MM.1S (cell line): ENCODE measurements at regions not wholly inside any gene's neighbourhood (a gene's known extent, or its start where the extent isn't known, plus 50 kb on each side); places are given as distances from the start of the nearest gene placed in this dataset.

Experiments used
- DNase-seq: peaks from one replicate; pipeline ENCODE4 v3.0.0-alpha.2; 2015
- H2AFZ ChIP-seq: fragments of 300-600 bp; sonication (generic); 2 replicates; pipeline ENCODE4 v1.6.0; 2016; ENCODE audit warnings: antibody characterized with exemption, low read length
- H3F3A ChIP-seq: fragments of 300-600 bp; sonication (generic); 2 replicates; pipeline ENCODE4 v1.6.1; 2016; ENCODE audit warnings: mild to moderate bottlenecking, antibody characterized with exemption, low read length, moderate library complexity, mixed read lengths; ENCODE audit not compliant: insufficient read depth
- H3K27ac ChIP-seq: fragments of 300-600 bp; sonication (generic); 2 replicates; pipeline ENCODE4 v1.5.1; 2016; ENCODE audit warnings: mild to moderate bottlenecking, low read length
- H3K27me3 ChIP-seq: fragments of 300-600 bp; sonication (generic); replicated peaks from 2 replicates; pipeline ENCODE4 v1.6.0; 2016; ENCODE audit warnings: low read length; ENCODE audit not compliant: insufficient read depth
- H3K36me3 ChIP-seq: fragments of 300-600 bp; sonication (generic); replicated peaks from 2 replicates; pipeline ENCODE4 v1.6.1; 2016; ENCODE audit warnings: mild to moderate bottlenecking, low read length, mixed read lengths; ENCODE audit not compliant: insufficient read depth
- H3K4me1 ChIP-seq: fragments of 300-600 bp; sonication (generic); 2 replicates; pipeline ENCODE4 v1.6.1; 2016; ENCODE audit warnings: low read length, mixed read lengths
- H3K4me2 ChIP-seq: fragments of 300-600 bp; sonication (generic); 2 replicates; pipeline ENCODE4 v1.6.0; 2016; ENCODE audit warnings: low read depth, low read length
- H3K4me3 ChIP-seq: fragments of 300-600 bp; sonication (generic); 2 replicates; pipeline ENCODE4 v1.5.1; 2016; ENCODE audit warnings: low read length, mixed read lengths
- H3K79me2 ChIP-seq: fragments of 300-600 bp; sonication (generic); 2 replicates; pipeline ENCODE4 v1.6.1; 2016; ENCODE audit warnings: mixed run types, low read length, mixed read lengths
- H3K9ac ChIP-seq: fragments of 300-600 bp; sonication (generic); 2 replicates; pipeline ENCODE4 v1.6.1; 2016; ENCODE audit warnings: low read length, mixed read lengths
- H3K9me2 ChIP-seq: fragments of 300-600 bp; sonication (generic); replicated peaks from 2 replicates; pipeline ENCODE4 v1.6.1; 2016; ENCODE audit warnings: mild to moderate bottlenecking, low read length, mixed read lengths; ENCODE audit not compliant: insufficient read depth
- H3K9me3 ChIP-seq: fragments of 300-600 bp; sonication (generic); replicated peaks from 2 replicates; pipeline ENCODE4 v1.6.1; 2016; ENCODE audit warnings: mild to moderate bottlenecking, low read length, mixed read lengths; ENCODE audit not compliant: insufficient read depth
- H4K20me1 ChIP-seq: fragments of 300-600 bp; sonication (generic); 2 replicates; pipeline ENCODE4 v1.6.1; 2016; ENCODE audit warnings: mild to moderate bottlenecking, low read length, moderate library complexity, mixed read lengths; ENCODE audit not compliant: insufficient read depth
- CTCF ChIP-seq: fragments of 300-600 bp; sonication (generic); IDR thresholded peaks from 2 replicates; pipeline ENCODE4 v1.5.1; 2016; ENCODE audit warnings: antibody characterized with exemption, low read length, mixed read lengths
- EZH2 ChIP-seq: fragments of 300-600 bp; sonication (generic); optimal IDR thresholded peaks from 2 replicates; pipeline ENCODE3; 2017; ENCODE audit warnings: low read depth, mild to moderate bottlenecking, antibody characterized with exemption, low read length, mixed read lengths
- EZH2phosphoT487 ChIP-seq: fragments of 300-600 bp; sonication (generic); IDR thresholded peaks from 2 replicates; pipeline ENCODE4 v1.6.1; 2018; ENCODE audit warnings: antibody characterized with exemption, low read length

- TF ChIP-seq EZH2phosphoT487 (no peak), CTCF (no peak), EZH2 (no peak)
- Histone ChIP-seq H3K27ac (no peak overlapping the region), H3K4me3 (no peak overlapping the region), H4K20me1 (no peaks in the 10 kb centered on the region), H3K36me3 (no peaks in the 10 kb centered on the region), H3K4me2 (no peak overlapping the region), H3K79me2 (no peaks in the 10 kb centered on the region), H3K9me2 (no peaks in the 10 kb centered on the region), H2AFZ (no peak overlapping the region), H3K9ac (no peak overlapping the region), H3K4me1 (no peaks in the 10 kb centered on the region), H3K9me3 (no peaks in the 10 kb centered on the region), H3K27me3 (no peaks in the 10 kb centered on the region), H3F3A (no peaks in the 10 kb centered on the region)
- no peak for DNase-seq
Measured at GRCh38 chr7:81488210-81488609, 281.6 kb downstream of the HGF start.

- Histone ChIP-seq H3K27me3 (no peaks in the 10 kb centered on the region), H3K4me3 (no peak overlapping the region), H3K4me1 (no peaks in the 10 kb centered on the region), H3K36me3 (no peaks in the 10 kb centered on the region), H3K4me2 (no peak overlapping the region), H3K9me3 (no peaks in the 10 kb centered on the region), H4K20me1 (no peaks in the 10 kb centered on the region), H3K9ac (no peak overlapping the region), H3K9me2 (no peaks in the 10 kb centered on the region), H3F3A (no peaks in the 10 kb centered on the region), H3K27ac (no peak overlapping the region), H3K79me2 (no peaks in the 10 kb centered on the region), H2AFZ (no peak overlapping the region)
- TF ChIP-seq EZH2phosphoT487 (no peak), EZH2 (no peak), CTCF (no peak)
- no peak for DNase-seq
Measured at GRCh38 chr7:81487516-81487915, 282.3 kb downstream of the HGF start.

GRCh38 chr7:81484261-81484660, 285.6 kb downstream of the HGF start:
- H3K27me3 ChIP-seq, result no peaks in the 10 kb centered on the region
- H3F3A ChIP-seq, result no peaks in the 10 kb centered on the region
- DNase-seq, result peak; percentile 49
- no peaks in the 10 kb centered on the region for H3K9me2 ChIP-seq
- no peaks in the 10 kb centered on the region for H3K4me1 ChIP-seq
- no peak overlapping the region for H2AFZ ChIP-seq
- TF ChIP-seq EZH2phosphoT487 (no peak), CTCF (no peak), EZH2 (no peak)
- no peak overlapping the region for H3K9ac ChIP-seq
- H3K36me3 ChIP-seq, result no peaks in the 10 kb centered on the region
- no peak overlapping the region for H3K4me3 ChIP-seq
- H3K27ac ChIP-seq, result no peak overlapping the region
- H3K4me2 ChIP-seq, result no peak overlapping the region
- no peaks in the 10 kb centered on the region for H3K79me2 ChIP-seq
- no peaks in the 10 kb centered on the region for H4K20me1 ChIP-seq
- no peaks in the 10 kb centered on the region for H3K9me3 ChIP-seq
